ENCODE measurements at regions not wholly inside any gene's neighbourhood (a gene's known extent, or its start where the extent isn't known, plus 50 kb on each side); places are given as distances from the start of the nearest gene placed in this dataset.

DNA sequence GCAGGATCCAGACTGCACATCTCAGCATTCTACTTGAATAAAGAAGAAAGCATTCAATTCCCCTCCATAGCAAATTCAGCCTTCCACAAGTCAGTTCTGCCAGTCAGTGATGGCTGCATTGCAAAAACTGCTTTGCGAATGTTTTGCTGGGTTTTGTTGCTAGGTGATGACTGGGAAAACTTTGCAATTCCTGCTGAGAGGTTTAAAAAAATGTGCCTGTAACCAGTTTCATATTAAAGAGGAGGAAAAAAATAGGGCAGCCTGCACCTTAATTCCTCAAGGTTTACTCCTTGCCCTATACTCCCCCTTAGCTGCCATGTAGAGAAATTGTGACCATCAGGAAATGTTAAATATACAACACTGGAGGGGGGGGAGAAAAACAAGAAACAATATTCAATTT, 225.6 kb upstream of the ATP11B start:
- 80% methylated on average over 1 of the region's 1 CpG for WGBS
- TF ChIP-seq EGR1 (IDR thresholded peaks at IDR 0.05; ENCODE audit: low read depth in 2 of 2) (no peak), RAD21 (IDR thresholded peaks at IDR 0.05) (no peak), NR2F2 (IDR thresholded peaks at IDR 0.05) (no peak), CTCF (IDR thresholded peaks at IDR 0.05; ENCODE audit: low read depth, low read length, missing input control) (no peak), JUND (IDR thresholded peaks at IDR 0.05) (no peak), TAF1 (conservative IDR thresholded peaks at IDR 0.05) (no peak), YY1 (IDR thresholded peaks at IDR 0.05) (no peak)
- TF ChIP-seq, protein P1, sequence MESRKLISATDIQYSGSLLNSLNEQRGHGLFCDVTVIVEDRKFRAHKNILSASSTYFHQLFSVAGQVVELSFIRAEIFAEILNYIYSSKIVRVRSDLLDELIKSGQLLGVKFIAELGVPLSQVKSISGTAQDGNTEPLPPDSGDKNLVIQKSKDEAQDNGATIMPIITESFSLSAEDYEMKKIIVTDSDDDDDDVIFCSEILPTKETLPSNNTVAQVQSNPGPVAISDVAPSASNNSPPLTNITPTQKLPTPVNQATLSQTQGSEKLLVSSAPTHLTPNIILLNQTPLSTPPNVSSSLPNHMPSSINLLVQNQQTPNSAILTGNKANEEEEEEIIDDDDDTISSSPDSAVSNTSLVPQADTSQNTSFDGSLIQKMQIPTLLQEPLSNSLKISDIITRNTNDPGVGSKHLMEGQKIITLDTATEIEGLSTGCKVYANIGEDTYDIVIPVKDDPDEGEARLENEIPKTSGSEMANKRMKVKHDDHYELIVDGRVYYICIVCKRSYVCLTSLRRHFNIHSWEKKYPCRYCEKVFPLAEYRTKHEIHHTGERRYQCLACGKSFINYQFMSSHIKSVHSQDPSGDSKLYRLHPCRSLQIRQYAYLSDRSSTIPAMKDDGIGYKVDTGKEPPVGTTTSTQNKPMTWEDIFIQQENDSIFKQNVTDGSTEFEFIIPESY (IDR thresholded peaks at IDR 0.05), result no peak
- TF ChIP-seq, protein P2, sequence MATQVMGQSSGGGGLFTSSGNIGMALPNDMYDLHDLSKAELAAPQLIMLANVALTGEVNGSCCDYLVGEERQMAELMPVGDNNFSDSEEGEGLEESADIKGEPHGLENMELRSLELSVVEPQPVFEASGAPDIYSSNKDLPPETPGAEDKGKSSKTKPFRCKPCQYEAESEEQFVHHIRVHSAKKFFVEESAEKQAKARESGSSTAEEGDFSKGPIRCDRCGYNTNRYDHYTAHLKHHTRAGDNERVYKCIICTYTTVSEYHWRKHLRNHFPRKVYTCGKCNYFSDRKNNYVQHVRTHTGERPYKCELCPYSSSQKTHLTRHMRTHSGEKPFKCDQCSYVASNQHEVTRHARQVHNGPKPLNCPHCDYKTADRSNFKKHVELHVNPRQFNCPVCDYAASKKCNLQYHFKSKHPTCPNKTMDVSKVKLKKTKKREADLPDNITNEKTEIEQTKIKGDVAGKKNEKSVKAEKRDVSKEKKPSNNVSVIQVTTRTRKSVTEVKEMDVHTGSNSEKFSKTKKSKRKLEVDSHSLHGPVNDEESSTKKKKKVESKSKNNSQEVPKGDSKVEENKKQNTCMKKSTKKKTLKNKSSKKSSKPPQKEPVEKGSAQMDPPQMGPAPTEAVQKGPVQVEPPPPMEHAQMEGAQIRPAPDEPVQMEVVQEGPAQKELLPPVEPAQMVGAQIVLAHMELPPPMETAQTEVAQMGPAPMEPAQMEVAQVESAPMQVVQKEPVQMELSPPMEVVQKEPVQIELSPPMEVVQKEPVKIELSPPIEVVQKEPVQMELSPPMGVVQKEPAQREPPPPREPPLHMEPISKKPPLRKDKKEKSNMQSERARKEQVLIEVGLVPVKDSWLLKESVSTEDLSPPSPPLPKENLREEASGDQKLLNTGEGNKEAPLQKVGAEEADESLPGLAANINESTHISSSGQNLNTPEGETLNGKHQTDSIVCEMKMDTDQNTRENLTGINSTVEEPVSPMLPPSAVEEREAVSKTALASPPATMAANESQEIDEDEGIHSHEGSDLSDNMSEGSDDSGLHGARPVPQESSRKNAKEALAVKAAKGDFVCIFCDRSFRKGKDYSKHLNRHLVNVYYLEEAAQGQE (IDR thresholded peaks at IDR 0.05), result no peak
- no peaks in the 10 kb centered on the region for H3K9me3 ChIP-seq (ENCODE audit: control insufficient read depth in 4 of 4, low read length in 3 of 4)
- H3K4me1 ChIP-seq (ENCODE audit: control insufficient read depth in 4 of 4, insufficient read depth in 4 of 4, low read length in 3 of 4), result no peaks in the 10 kb centered on the region
- H3K27me3 ChIP-seq (ENCODE audit: control insufficient read depth in 4 of 4, insufficient read depth in 4 of 4, low read length in 3 of 4), result no peaks in the 10 kb centered on the region
- no peaks in the 10 kb centered on the region for H3K36me3 ChIP-seq (ENCODE audit: control insufficient read depth in 4 of 4, insufficient read depth in 3 of 4, low read depth in 1 of 4, low read length in 3 of 4)
- DNase-seq (ENCODE audit: low spot score), result no peak
- no peak overlapping the region for H3K27ac ChIP-seq (ENCODE audit: low read depth in 1 of 2, low read length in 2 of 2)
- no peak overlapping the region for H3K9ac ChIP-seq (ENCODE audit: low read depth in 1 of 2, low read length in 2 of 2)
- no peak overlapping the region for H3K4me3 ChIP-seq (ENCODE audit: low read depth in 1 of 3, low read length in 3 of 3)

GRCh38 chr3:182568261-182568660, 225.0 kb upstream of the ATP11B start:
- no peaks in the 10 kb centered on the region for H3K36me3 ChIP-seq (ENCODE audit: control insufficient read depth in 4 of 4, insufficient read depth in 3 of 4, low read depth in 1 of 4, low read length in 3 of 4)

More at GRCh38 chr3:182568261-182568660, 225.0 kb upstream of the ATP11B start:
- Histone ChIP-seq H3K4me1 (ENCODE audit: control insufficient read depth in 4 of 4, insufficient read depth in 4 of 4, low read length in 3 of 4) (no peaks in the 10 kb centered on the region), H3K4me3 (ENCODE audit: low read depth in 1 of 3, low read length in 3 of 3) (no peak overlapping the region), H3K9me3 (ENCODE audit: control insufficient read depth in 4 of 4, low read length in 3 of 4) (no peaks in the 10 kb centered on the region), H3K27me3 (ENCODE audit: control insufficient read depth in 4 of 4, insufficient read depth in 4 of 4, low read length in 3 of 4) (no peaks in the 10 kb centered on the region), H3K27ac (ENCODE audit: low read depth in 1 of 2, low read length in 2 of 2) (no peak overlapping the region), H3K9ac (ENCODE audit: low read depth in 1 of 2, low read length in 2 of 2) (no peak overlapping the region)
- TF ChIP-seq GABPA (IDR thresholded peaks at IDR 0.05 in 1 of 2, conservative IDR thresholded peaks at IDR 0.05 in 1 of 2) (no peak), CTCF (IDR thresholded peaks at IDR 0.05; ENCODE audit: low read depth, low read length, missing input control) (no peak), ATF3 (IDR thresholded peaks at IDR 0.05) (no peak), FOXA1 (IDR thresholded peaks at IDR 0.05) (no peak), HNF4A (conservative IDR thresholded peaks at IDR 0.05) (no peak), NR2F2 (IDR thresholded peaks at IDR 0.05) (no peak), RXRA (IDR thresholded peaks at IDR 0.05) (no peak), EGR1 (IDR thresholded peaks at IDR 0.05; ENCODE audit: low read depth in 2 of 2) (no peak), YY1 (IDR thresholded peaks at IDR 0.05) (no peak), SP1 (IDR thresholded peaks at IDR 0.05) (no peak), JUND (IDR thresholded peaks at IDR 0.05) (no peak), TAF1 (conservative IDR thresholded peaks at IDR 0.05) (no peak)
- TF ChIP-seq, protein P3, sequence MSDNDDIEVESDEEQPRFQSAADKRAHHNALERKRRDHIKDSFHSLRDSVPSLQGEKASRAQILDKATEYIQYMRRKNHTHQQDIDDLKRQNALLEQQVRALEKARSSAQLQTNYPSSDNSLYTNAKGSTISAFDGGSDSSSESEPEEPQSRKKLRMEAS (IDR thresholded peaks at IDR 0.05), result no peak
- TF ChIP-seq, protein P2 (IDR thresholded peaks at IDR 0.05), result no peak
- WGBS, result 88% methylated on average over 3 of the region's 3 CpGs
- no peak for DNase-seq (ENCODE audit: low spot score)
